Activated T-helper 17 cell treated with anti-CD3 and anti-CD28 coated beads, Interleukin-2, amount 50 U/mL, for 72 hours (primary cell): ENCODE measurements at regions not wholly inside any gene's neighbourhood (a gene's known extent, or its start where the extent isn't known, plus 50 kb on each side); places are given as distances from the start of the nearest gene placed in this dataset.
A peak's percentile ranks its signal among the peaks of the same experiment; 100 is the strongest.
"Not testable (repeated sequence)": the region's sequence is repeated elsewhere in the genome, so short reads cannot be mapped to it uniquely, and the experiment has no call there.

Source experiments
- ATAC-seq: fragments of 150-1000 bp; cut with Tn5 transposase; replicated peaks from 2 replicates; pipeline ENCODE4 v1.10.0; 2021; ENCODE audit warnings: mild to moderate bottlenecking, moderate library complexity
- H3K27ac Mint-ChIP-seq: one replicate; pipeline ENCODE4 v1.8.0; 2022; ENCODE audit warnings: mixed read lengths
- H3K27me3 Mint-ChIP-seq: one replicate; pipeline ENCODE4 v1.8.0; 2022; ENCODE audit warnings: mixed read lengths
- H3K36me3 Mint-ChIP-seq: one replicate; pipeline ENCODE4 v1.8.0; 2022; ENCODE audit warnings: low read depth, mild to moderate bottlenecking, mixed read lengths
- H3K4me1 Mint-ChIP-seq: one replicate; pipeline ENCODE4 v1.8.0; 2022; ENCODE audit warnings: mixed read lengths
- H3K4me3 Mint-ChIP-seq: one replicate; pipeline ENCODE4 v1.8.0; 2022; ENCODE audit warnings: mild to moderate bottlenecking, mixed read lengths
- H3K9me3 Mint-ChIP-seq: one replicate; pipeline ENCODE4 v1.8.0; 2022; ENCODE audit warnings: mixed read lengths

DNA sequence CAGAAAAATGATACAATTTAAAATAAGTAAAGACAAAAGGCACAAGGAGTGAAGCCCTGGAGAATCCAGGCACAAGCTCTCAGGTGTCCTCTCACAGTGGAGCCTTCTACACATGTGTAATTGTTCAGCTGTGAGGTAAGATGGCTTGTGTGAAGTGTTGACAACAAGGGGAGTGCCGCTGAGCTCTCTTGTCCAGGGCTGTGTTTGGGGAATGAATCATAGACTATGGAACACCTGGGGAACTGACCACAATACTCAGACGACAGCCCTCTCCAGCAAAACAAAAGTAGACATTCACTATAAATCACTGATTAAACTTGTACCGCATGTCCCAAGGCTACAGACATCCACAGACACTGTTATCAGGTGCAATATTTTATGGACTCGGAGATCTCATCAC lies 940.1 kb downstream of the TMEM121 start:
- not testable (repeated sequence) for H3K4me1 Mint-ChIP-seq, H3K27ac Mint-ChIP-seq, H3K4me3 Mint-ChIP-seq, H3K27me3 Mint-ChIP-seq, H3K9me3 Mint-ChIP-seq, H3K36me3 Mint-ChIP-seq
- ATAC-seq: peak; percentile 69

DNA sequence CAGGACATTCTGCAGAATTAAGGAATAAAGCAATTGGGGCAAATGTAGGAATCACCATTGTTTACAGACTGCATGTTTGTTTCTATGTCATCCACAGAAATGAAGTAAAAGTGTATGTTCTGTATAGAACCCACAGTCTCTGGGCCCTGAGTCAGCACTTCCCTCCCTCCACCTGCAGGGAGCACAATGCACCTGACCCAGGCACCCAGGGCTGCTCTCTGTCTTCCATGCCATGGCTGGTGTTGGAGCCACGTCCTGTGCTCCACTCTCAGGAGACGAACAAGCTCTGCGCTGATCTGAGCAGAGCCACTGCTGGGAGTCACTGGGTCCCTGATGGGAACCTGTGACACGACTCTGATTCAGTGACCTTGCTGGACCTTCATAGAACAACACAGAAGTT lies 942.5 kb downstream of the TMEM121 start:
- not testable (repeated sequence) for H3K4me1 Mint-ChIP-seq, H3K27me3 Mint-ChIP-seq, H3K9me3 Mint-ChIP-seq, H3K36me3 Mint-ChIP-seq, H3K4me3 Mint-ChIP-seq, H3K27ac Mint-ChIP-seq
- ATAC-seq: peak; percentile 64

DNA sequence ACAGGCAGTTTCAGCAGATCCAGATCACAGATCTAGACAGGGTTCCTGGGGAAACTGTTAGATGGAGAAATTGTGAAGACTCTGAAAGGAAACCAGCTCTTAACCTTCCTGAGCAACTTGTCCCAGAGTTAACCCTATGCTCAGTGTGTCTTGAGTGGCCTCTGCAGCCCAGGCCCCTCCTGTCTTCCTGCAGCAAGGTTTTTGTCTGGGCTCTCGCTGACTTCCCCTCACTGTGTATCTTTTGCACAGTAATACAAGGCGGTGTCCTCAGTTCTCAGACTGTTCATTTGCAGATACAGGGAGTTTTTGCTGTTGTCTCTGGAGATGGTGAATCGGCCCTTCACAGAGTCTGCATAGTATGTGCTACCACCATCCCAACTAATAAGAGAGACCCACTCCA lies 943.6 kb downstream of the TMEM121 start:
- not testable (repeated sequence) for H3K27me3 Mint-ChIP-seq, ATAC-seq, H3K27ac Mint-ChIP-seq, H3K4me3 Mint-ChIP-seq, H3K9me3 Mint-ChIP-seq, H3K4me1 Mint-ChIP-seq, H3K36me3 Mint-ChIP-seq

DNA sequence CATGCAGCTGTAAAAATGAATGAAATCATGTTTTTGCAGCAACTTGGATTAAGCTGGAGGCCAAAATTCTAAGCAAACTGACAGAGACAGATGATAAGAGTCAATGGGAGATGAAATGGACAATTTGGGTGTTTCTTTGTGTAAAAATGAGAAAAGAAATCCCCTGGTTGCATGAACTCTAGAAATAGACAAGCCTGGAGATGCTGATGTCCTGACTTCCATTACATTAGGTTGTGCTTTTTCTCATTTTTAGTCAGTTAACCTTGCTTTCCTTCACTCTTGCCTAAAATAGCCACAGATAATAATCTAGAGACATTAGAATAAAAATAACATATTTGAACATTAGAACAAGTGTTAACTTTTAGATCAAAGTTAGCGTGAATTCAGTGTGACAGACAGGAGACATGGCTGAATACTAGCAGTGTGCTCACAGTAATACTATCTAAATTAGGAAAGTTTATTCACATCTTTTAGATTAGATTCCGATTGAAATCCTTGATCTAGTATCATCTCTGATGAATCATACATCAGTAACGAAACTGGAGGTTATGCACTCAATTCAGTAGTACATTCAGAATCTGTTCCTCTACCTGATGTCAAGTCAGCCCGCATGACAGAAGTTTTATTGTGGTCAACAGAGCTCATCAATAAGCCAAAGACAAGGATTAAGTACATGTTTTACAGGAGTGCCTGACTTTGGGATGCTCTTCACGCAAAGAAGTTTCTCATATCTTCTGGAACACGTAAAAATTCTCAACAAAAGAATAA lies 948.1 kb downstream of the TMEM121 start:
- H3K4me3 Mint-ChIP-seq: peak overlapping the region; percentile 51
- not testable (repeated sequence) for H3K36me3 Mint-ChIP-seq, H3K4me1 Mint-ChIP-seq, H3K27me3 Mint-ChIP-seq, H3K9me3 Mint-ChIP-seq
- H3K27ac Mint-ChIP-seq: peak overlapping the region; percentile 82
- peak; percentile 87 for ATAC-seq

DNA sequence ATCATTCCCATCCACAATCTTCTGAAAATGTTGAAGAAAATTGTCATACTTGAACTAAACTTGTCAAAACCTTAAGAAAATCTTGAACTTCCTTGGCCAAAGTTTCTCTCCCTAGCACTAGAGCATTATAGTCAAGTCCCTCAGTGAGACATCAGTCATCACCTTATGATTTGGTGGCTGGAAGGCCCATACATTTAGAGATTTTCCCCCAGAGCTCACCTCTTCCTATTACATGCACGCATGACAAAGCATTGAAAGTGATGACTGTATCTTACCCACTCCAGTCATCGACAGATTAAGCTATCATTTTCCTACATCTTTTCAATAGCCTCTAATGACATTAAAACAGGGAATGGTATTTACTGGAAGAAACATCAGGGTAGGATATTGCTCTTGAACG lies 948.8 kb downstream of the TMEM121 start:
- Mint-ChIP-seq H3K4me3 (peak overlapping the region; percentile 51), H3K27ac (peak overlapping the region; percentile 82)
- not testable (repeated sequence) for H3K4me1 Mint-ChIP-seq, H3K36me3 Mint-ChIP-seq, H3K27me3 Mint-ChIP-seq, H3K9me3 Mint-ChIP-seq
- peak; percentile 91 for ATAC-seq

DNA sequence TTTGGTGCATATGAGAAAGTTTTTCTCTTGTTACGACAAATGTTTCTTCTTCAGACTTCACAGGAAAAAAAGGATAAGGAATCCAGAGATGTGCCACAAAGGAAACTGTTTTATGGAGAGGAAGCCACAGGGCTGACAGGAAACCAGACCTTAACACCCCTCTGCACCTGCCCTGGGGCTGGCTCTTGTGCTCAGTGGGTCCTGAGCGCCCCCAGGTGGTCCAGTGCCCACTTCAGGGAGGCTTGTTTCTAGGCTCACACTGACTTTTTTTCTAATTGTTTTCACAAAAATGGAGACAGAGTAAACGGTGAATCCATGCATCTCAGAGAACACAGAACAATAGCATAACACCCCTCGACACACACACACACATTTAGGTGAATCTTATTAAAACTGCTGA lies 951.2 kb downstream of the TMEM121 start:
- H3K4me3 Mint-ChIP-seq, H3K27me3 Mint-ChIP-seq, H3K27ac Mint-ChIP-seq, ATAC-seq, H3K4me1 Mint-ChIP-seq, H3K36me3 Mint-ChIP-seq, H3K9me3 Mint-ChIP-seq: not testable (repeated sequence)

DNA sequence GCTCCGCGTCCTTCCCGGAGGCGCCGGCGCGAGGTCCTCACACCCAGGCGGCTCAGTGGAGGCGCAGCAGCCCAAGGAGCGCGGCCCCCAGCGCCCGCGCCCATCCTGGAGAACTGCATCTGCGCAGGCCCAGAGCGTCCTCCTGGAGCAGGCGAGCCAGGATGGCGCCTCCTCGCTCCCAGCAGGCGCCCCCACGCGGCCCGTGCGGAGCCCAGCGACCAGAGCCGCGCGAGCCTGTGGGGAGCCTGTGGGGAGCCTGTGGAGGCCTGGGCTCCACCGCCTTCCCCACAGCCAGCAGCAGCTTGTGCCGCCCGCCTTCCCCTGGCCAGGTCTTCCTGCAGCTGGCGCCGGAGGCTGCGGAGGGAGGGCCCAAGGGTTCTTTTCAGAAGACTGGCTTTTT lies 953.9 kb downstream of the TMEM121 start:
- H3K27ac Mint-ChIP-seq, H3K9me3 Mint-ChIP-seq, H3K27me3 Mint-ChIP-seq, H3K4me1 Mint-ChIP-seq, H3K36me3 Mint-ChIP-seq, H3K4me3 Mint-ChIP-seq: not testable (repeated sequence)
- peak; percentile 38 for ATAC-seq

DNA sequence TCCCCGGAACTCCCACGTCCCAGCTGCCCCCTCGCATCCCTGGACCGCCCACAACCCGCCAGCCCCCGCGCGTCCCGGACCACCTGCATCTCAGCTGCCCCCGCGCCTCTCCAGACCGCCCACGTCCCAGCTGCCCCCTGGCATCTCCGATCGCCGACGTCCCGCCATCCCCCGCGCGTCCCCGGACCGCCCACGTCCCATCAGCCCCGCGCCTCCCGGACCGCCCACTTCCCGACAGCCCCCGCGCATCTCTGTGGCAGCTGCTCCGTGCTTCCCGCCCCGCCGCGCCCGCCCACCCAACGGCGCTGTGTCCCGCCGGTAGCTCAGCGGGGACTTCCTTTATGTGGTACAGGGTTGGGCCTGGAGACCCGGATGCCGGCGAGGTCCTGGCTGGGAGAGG lies 955.8 kb downstream of the TMEM121 start:
- not testable (repeated sequence) for H3K4me1 Mint-ChIP-seq, H3K27me3 Mint-ChIP-seq, H3K9me3 Mint-ChIP-seq, H3K4me3 Mint-ChIP-seq, ATAC-seq, H3K36me3 Mint-ChIP-seq, H3K27ac Mint-ChIP-seq

DNA sequence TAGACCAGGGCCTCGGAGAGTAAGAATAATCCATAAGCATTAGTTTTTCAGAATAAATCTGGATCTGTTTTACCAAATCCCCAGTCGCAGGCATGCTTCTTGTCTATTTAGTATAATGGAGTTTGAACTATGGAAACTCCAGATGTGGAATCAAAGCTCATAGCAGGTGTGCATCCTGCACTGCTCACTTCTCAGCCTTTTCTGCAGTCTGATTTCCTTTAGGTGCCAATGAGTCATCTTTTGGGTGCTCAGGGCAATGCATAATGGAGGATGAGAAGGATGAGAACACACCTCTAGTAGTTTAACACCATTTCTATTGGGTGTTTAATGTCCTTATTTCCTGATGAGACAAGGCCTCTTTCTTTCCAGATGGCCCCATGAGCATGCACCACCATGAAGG lies 961.2 kb downstream of the TMEM121 start:
- H3K4me1 Mint-ChIP-seq: peaks cover 8% of the 10 kb centered on the region
- ATAC-seq: no peak
- H3K27ac Mint-ChIP-seq: no peak overlapping the region

DNA sequence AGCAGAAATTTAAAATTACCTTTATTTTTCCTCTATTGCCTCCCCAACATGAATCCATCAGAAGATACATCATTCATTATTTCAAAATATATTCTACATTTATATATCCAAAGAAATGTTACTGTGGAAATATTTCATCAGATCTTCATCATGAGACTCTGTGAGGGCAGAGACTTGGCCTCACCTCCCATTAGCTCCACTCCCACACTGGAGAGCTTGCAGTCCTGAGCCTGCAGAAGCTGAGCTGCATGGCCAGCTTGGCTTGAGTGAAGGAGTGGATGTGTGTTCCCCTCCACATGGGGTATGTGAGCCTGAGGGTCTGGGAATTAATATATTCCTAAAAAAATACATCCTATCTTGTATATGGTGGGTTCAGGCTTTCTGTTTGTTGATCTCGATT lies 961.9 kb downstream of the TMEM121 start:
- no peaks in the 10 kb centered on the region for H3K27me3 Mint-ChIP-seq
- H3K36me3 Mint-ChIP-seq: no peaks in the 10 kb centered on the region
- no peak for ATAC-seq
- H3K9me3 Mint-ChIP-seq: no peaks in the 10 kb centered on the region
- H3K4me1 Mint-ChIP-seq: peaks cover 8% of the 10 kb centered on the region
- H3K27ac Mint-ChIP-seq: no peak overlapping the region
- no peak overlapping the region for H3K4me3 Mint-ChIP-seq

More for the DNA sequence above, 961.2 kb downstream of the TMEM121 start:
- Mint-ChIP-seq H3K4me3 (no peak overlapping the region), H3K9me3 (no peaks in the 10 kb centered on the region), H3K27me3 (no peaks in the 10 kb centered on the region), H3K36me3 (no peaks in the 10 kb centered on the region)

DNA sequence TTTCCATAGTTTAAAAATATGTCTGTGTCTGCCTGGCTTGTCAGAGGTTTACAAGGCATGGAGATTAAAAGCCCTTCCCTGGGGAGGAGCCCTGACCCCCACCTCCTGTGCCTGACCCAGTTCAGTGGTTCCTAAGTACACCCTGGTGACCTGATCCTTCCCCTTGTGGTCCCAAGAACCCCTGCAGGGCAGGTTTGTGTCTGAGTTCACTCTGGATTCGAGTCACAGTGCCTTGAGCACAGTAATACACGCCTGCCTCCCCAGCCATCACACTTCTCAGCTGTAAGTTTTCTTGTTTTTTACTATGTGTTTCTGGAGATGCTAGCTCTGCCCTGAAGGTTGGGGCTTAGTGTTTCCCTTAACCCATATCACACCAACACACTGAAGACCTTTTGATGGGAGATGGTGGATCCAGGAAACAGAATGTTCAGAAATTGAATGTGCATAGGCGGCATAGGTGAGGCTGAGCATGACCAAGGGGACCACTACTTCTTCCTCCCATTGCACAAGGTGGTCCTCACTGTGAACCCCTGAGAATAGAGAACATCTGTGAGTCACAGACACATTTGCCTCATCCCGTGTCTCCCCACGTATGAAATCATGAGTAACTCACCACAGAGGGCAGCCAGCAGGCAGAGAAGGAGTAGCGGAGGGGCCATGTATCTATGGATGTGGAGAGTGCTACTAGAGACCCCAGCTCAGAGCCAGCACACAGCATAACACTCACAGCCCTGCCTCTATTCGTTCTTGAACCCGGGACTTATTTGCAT lies 962.9 kb downstream of the TMEM121 start:
- peak; percentile 88 for ATAC-seq
- peak overlapping the region; percentile 77 for H3K27ac Mint-ChIP-seq
- no peaks in the 10 kb centered on the region for H3K27me3 Mint-ChIP-seq
- H3K36me3 Mint-ChIP-seq: no peaks in the 10 kb centered on the region
- H3K4me1 Mint-ChIP-seq: peaks cover 12% of the 10 kb centered on the region
- H3K9me3 Mint-ChIP-seq: no peaks in the 10 kb centered on the region
- peak overlapping the region; percentile 52 for H3K4me3 Mint-ChIP-seq

DNA sequence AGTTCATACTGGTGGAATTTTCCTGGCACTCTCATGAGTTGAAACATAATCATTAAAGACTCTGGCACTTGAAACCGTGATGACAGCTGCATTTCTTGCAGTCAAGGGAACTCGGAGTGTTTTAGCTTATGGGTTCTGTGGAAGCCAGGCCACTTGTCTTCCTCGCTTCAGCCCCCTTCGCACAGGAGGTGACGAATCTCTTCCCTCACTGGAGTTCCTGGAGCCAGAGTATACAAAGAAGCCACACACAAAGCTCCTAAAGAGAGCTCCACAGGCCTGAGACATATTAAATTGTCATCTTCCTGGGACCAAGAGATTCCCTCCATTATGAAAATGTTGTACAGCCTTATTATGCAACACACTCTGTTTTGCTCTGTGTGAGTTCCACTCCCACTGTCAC lies 964.1 kb downstream of the TMEM121 start:
- Mint-ChIP-seq H3K4me3 (no peak overlapping the region), H3K4me1 (peaks cover 15% of the 10 kb centered on the region), H3K27me3 (no peaks in the 10 kb centered on the region), H3K36me3 (no peaks in the 10 kb centered on the region), H3K9me3 (no peaks in the 10 kb centered on the region), H3K27ac (no peak overlapping the region)
- ATAC-seq: no peak

DNA sequence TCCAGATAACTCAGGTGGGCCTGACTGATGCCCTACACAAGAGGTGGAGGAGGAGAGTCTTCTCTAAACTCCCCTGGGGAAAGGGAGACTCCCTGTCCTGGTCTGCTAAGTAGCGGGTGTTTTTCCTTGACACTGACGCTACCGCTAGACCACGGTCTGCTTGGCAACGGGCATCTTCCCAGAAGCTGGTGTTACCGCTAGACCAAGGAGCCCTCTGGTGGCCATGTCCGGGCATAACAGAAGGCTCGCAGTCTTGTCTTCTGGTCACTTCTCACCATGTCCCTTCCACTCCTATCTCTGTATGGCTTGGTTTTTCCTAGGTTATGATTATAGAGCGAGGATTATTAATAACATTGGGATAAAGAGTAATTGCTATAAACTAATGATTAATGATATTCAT lies 965.5 kb downstream of the TMEM121 start:
- peaks cover 15% of the 10 kb centered on the region for H3K4me1 Mint-ChIP-seq
- H3K36me3 Mint-ChIP-seq: no peaks in the 10 kb centered on the region
- no peak overlapping the region for H3K4me3 Mint-ChIP-seq
- no peak overlapping the region for H3K27ac Mint-ChIP-seq
- no peaks in the 10 kb centered on the region for H3K27me3 Mint-ChIP-seq
- H3K9me3 Mint-ChIP-seq: no peaks in the 10 kb centered on the region
- ATAC-seq: no peak

DNA sequence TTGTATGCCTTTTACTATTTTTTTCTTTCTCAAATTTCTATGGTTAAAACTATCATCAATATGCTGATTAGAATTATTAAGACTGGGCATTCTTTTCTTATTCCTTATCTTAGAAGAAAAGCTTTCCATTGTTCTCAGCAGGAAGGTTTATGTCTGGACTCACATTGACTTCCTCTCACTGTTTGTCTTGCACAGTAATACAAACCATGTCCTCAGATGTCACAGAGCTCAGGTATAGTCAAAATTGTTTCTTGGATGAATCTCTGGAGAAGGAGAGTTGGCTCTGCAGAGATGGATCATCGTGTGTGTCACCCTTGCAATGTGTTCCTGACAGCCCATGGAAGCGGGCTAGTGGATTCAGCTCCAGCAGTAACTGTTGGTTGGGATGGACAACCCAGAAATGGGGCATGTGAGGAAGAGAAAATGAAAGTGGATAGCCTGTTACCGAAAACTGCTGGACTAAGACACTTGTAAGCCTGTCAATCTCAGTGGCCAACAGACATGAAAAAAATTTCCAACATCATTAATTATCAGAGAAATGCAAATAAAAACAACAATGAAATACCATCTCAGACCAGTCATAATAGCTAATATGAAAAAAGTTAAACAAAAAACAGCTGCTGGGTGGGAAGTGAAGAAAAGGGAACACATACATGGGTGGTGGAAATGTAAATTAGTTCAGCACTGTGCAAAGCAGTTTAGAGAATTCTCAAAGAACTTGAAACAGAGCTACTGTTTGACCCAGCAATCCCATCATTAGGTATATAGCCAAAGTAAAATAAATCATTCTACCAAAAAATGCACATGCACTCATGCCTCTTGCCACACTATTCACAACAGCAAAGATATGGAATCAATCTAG lies 967.8 kb downstream of the TMEM121 start:
- Mint-ChIP-seq H3K9me3 (no peaks in the 10 kb centered on the region), H3K4me1 (peaks cover 13% of the 10 kb centered on the region), H3K36me3 (no peaks in the 10 kb centered on the region), H3K27me3 (no peaks in the 10 kb centered on the region), H3K27ac (no peak overlapping the region), H3K4me3 (peak overlapping the region; percentile 63)
- no peak for ATAC-seq

DNA sequence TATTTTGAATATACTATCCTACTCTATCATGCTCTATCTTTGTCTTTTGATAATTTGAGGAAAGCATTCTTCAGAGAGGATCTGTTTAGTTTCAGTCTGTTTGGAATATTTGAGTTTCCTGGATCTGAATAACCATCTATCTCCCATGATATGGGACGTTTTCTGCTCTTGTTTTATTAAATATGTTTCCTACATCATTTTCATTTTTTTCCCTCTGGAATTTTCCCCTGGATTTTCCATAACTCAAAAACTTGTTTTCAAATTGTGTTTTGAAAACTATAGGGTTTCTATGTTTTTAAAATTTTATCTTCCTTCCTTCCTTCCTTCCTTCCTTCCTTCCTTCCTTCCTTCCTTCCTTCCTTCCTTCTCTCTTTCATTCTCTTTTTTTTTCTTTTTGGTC lies 974.2 kb downstream of the TMEM121 start:
- Mint-ChIP-seq H3K9me3 (no peaks in the 10 kb centered on the region), H3K27ac (no peak overlapping the region), H3K4me3 (no peak overlapping the region), H3K36me3 (no peaks in the 10 kb centered on the region), H3K4me1 (no peaks in the 10 kb centered on the region), H3K27me3 (no peaks in the 10 kb centered on the region)
- ATAC-seq: no peak
